Right renal pelvis (tissue), 4 donors: ENCODE measurements at regions not wholly inside any gene's neighbourhood (a gene's known extent, or its start where the extent isn't known, plus 50 kb on each side); places are given as distances from the start of the nearest gene placed in this dataset.

Experiments
- DNase-seq, 4 donors: peaks; one replicate each; pipeline ENCODE4 v3.0.0-alpha.2; 2013; ENCODE audit warnings: low read depth in 4 of 4, low spot score in 3 of 4, missing footprints in 1 of 4

GRCh38 chr10:35735412-35735811, 93.3 kb upstream of the FZD8 start:
- DNase-seq, result no peak

GRCh38 chr10:35731828-35732227, 89.7 kb upstream of the FZD8 start:
- DNase-seq, result no peak

GRCh38 chr10:35728341-35728740, 86.2 kb upstream of the FZD8 start:
- DNase-seq, result no peak

DNA sequence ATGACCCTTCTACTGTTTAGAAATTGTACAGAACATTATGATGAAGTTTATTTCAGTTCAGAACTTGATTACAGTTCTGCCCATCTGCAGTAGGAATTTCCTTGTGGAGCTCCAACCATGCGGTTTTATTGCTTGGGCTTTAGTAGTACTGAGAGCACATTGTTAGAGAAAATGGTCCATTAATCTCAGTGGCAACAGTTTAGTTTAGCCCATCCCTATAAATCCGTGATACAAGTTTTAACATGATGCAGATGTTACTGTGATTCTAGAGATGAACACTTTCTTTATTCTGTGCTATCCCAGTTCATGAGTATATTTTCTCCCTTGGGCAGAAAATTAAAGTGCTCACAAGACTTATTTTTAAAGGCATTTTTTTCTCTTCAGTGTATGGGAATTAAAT, 84.8 kb upstream of the FZD8 start:
- DNase-seq, result peak in 2 of 4 donors; percentile 6 to 9

DNA sequence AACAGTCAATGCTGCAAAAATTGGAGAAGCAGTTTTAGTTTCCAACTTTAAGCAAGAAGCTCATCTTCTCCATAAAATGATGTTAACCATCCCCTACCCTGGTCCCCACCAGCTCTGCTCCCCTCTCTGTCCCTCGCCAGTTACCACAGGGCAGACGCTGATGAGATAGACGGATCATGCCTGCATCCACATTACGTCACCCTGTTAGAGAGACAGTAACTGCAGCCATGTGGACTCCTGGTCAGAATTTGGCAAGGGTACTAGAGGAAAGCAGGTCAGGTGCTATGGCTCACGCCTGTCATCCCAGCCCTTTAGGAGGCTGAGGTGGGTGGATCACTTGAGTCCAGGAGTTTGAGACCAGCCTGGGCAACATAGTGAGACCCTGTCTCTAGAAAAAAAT, 81.9 kb upstream of the FZD8 start:
- no peak for DNase-seq

DNA sequence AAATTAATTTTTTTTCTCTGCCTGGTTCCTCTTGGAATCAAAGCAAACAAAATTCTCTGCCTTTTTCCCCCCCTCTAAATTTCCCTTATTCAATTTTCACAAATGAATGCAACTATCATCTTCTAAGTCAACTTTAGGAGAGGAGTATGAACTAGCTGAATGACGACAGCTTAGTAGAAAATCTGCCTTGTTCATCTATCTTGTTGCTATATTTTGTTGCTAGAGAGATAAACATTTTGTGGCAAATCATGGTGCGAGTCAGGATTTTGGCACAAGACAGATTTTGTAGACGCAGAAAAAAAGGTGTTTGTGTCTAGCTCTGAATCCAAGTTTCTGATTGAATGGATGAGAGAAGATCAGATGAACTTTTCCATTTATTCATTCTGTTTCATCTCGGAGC, 81.0 kb upstream of the FZD8 start:
- no peak for DNase-seq

DNA sequence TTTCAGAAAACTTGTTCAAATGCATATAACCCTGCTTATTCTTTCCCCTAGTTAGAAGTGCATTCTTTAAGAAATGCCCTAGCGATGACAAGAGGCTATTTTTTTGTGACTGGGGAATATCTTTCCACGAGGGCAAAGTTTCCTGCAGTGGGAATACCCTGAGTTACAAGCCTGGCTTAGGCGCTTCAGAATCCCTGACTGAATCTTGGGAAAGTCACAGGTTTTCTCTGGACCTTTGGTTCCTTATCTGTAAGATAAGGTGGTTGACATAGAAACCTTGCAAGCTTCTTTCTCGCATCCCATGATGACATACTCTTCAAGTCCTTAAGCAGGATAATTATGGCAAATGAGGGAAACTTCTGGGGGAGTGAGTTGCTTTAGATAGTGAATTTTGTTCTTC, 80.5 kb upstream of the FZD8 start:
- no peak for DNase-seq

DNA sequence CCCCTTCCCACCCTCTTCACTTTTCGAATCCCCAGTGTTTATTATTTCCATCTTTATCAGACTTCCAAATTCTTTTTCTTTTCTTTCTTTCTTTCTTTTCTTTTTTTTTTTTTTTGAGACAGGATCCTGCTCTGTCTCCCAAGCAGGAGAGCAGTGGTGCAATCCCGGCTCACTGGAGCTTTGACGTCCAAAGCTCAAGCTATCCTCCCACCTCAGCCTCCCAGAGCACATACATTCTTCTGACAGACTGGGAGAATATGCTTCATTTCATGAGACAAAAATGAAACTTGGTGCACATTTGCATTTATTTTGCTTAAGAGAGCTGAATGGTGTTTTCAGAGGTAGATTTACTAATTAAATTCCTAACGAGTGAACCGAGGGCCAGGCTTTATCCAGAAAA, 80.1 kb upstream of the FZD8 start:
- no peak for DNase-seq

GRCh38 chr10:35720366-35720765, 78.3 kb upstream of the FZD8 start:
- no peak for DNase-seq

- DNase-seq, result no peak
Measured at GRCh38 chr10:35716776-35717175, 74.7 kb upstream of the FZD8 start.

GRCh38 chr10:35712486-35712885, 70.4 kb upstream of the FZD8 start:
- DNase-seq, result no peak

DNA sequence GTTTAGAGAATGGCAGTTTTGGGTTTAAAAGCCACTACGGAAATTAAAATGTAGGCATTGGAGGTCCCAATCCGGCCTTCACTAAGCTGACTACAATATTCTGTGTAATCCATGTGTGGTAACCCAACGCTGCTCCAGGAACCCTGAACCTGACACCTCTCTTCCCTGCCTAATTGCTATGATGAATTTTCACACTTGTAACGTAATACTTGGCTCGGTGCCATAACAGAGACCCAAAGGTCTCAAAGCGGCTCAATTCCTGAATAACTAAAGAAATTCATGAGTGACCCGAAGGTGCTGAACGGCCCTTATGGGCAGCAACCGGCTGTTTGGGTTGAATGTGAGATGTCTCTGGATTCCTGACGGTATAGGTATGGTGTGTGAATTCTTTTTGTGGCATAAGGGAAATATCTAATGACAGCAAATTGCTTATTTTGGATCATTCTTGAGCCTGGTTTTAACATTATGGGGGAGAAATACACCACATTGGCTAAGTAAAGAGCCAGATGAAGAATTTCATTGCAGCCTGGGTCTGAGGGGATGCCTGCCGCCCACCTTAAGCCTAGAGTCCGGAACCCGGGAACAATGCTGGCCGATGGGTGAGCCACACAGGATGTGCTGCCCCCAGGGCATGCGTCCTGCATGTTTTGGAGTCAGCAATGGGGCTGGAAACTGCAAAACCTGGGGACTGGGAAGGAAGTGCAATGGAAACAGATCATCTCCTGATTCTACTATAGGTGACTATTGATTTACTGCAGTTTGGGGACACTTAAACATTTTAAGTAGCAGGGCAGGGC, 69.7 kb upstream of the FZD8 start:
- DNase-seq, result no peak

DNA sequence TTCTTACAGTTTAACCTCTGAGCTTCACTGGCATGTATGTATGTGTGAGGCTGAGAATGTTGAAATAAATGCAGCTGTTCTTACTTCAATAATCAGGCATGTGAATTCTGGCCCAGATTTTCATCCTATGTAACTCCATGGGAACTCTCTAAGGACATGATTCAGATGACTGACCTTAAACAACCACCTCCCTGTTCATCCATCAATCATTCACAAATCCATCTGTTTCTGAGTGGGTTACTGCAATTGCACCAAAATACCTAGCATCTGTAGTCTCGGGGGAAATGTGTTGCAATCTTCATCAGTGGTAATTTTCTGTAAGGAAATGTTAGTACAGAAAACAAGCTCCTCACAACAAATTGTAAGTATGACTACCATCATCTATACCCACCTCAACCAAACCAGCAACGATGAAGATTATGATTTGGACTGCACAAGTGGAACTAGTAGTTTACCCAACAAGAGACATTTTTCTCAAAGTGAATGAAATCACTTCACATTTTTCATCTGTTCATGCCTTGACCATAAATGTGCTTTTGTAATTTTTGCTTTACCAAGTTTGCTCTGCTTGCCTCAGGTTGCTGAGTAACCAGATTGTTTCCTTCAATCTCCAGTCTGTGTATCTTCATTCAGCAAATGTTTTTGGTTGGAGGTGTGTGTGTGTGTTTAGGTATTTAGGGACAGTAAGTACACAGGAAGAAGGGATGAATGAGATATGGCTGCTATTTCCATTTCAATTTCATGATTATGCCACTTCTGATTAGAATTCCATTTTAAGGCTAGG, 65.7 kb upstream of the FZD8 start:
- DNase-seq, result no peak

DNA sequence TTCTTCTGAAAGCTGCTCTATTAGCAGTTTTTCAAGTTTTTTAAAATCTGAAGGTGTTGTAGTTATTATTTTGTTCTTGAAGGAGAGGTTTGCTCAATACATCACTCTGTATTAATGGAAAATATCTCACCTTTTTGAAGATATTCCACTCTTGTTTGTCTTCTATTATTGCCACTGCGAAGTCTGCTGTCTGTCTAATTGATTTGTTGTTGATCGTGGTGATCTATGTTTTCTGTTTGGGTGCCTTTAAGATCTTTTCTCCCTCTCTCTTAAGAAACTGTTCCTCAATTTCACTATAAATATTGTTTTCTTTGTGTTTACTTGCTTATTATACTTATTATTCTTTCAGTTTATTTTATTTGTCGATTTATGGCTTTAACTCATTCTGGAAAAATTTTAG, 64.9 kb upstream of the FZD8 start:
- DNase-seq, result no peak

GRCh38 chr10:35705671-35706070, 63.6 kb upstream of the FZD8 start:
- DNase-seq, result no peak

GRCh38 chr10:35705051-35705450, 63.0 kb upstream of the FZD8 start:
- no peak for DNase-seq

DNA sequence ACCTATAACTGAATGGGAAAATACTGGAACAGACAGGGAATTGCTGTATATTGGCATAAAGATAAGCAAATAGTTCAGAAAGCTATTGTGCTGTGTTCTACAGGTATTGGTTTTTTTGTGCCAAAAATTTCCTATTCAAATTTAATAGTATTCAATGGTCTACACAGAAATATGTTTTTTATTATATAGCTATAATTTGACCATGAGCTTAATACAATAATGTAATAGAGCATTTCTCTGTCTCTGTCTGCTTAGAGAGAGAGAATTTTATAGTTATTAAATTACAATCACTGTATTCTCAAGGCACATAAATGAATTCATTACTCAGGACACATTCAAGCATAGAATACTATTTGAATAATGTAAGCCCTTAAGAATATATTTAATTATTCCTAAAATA, 62.3 kb upstream of the FZD8 start:
- DNase-seq, result no peak

- no peak for DNase-seq
Measured at GRCh38 chr10:35700487-35700882, 58.4 kb upstream of the FZD8 start.

DNA sequence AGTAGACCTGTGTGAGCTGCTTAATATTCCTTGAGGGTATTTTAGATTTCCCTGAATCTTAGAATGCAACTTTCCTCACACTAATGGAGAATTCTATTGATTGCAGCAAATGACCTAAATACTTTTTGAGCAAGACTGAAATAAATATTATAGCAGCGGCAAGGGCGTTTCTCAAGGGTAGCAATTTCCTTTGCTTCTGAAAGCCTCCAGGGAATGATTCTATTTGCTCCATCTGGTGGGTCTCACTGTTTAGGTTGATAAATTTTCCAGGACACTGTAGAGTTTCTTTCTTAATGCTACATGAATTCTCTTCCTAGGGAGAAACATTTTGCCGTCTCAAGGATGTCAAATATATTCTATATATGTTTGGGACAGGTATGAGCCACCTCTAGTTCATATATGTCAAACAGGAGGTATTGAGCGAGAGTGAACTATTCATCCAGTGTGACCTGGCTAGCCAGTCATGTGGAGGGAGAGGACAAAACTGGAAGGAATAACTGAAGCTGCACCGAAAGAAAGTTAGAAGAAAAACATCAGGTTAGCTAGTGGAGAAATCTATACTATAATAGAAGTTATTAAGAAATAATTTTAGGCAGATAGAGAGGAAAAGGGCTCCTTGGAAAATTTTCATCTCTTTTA, 57.9 kb upstream of the FZD8 start:
- no peak for DNase-seq

GRCh38 chr10:35696392-35697287, 54.5 kb upstream of the FZD8 start:
- DNase-seq, result no peak

GRCh38 chr10:35693800-35694199, 51.7 kb upstream of the FZD8 start:
- DNase-seq, result no peak
